Posterior cingulate gyrus (tissue), 11 donors: ENCODE measurements at regions not wholly inside any gene's neighbourhood (a gene's known extent, or its start where the extent isn't known, plus 50 kb on each side); places are given as distances from the start of the nearest gene placed in this dataset.

Source experiments
- DNase-seq, 10 donors: peaks; one replicate each; pipeline versions ENCODE4 v3.0.0 to v3.0.0-alpha.2; 2020 to 2021; ENCODE audit warnings: mixed read lengths in 3 of 10
- intact Hi-C: fragments of 100-400 bp; cut with DNase I; formaldehyde crosslinking; loops from one replicate; pipeline ENCODE4 v1.15.1; 2023

- DNase-seq, result no peak
- intact Hi-C loops, result no loop called here
Observed at GRCh38 chr18:54100920-54101470, 123.5 kb downstream of the MBD2 start.

- intact Hi-C loops, result no loop called here
- no peak for DNase-seq
Observed at GRCh38 chr18:54100466-54100865, 124.0 kb downstream of the MBD2 start.

- intact Hi-C loops, result no loop called here
- no peak for DNase-seq
Observed at GRCh38 chr18:54094474-54094873, 130.0 kb downstream of the MBD2 start.

- no peak for DNase-seq
- intact Hi-C loops, result no loop called here
Observed at GRCh38 chr18:54090856-54091255, 133.6 kb downstream of the MBD2 start.

- intact Hi-C loops, result no loop called here
- DNase-seq, result no peak
Observed at GRCh38 chr18:54089749-54090459, 134.6 kb downstream of the MBD2 start.

GRCh38 chr18:54086863-54087262 is 137.6 kb downstream of the MBD2 start:
- no peak for DNase-seq
- intact Hi-C loops, result no loop called here

- intact Hi-C loops, result no loop called here
Observed at GRCh38 chr18:54086046-54086802, 138.2 kb downstream of the MBD2 start.

GRCh38 chr18:54080858-54081257 is 143.6 kb downstream of the MBD2 start:
- intact Hi-C loops, result no loop called here
- DNase-seq, result no peak

More at GRCh38 chr18:54086046-54086802, 138.2 kb downstream of the MBD2 start:
- no peak for DNase-seq

- intact Hi-C loops, result no loop called here
- no peak for DNase-seq
Observed at GRCh38 chr18:54076166-54076565, 148.3 kb downstream of the MBD2 start.

GRCh38 chr18:54075689-54076088 is 148.8 kb downstream of the MBD2 start:
- intact Hi-C loops, result no loop called here

GRCh38 chr18:54069729-54070128 is 154.7 kb downstream of the MBD2 start:
- intact Hi-C loops, result no loop called here
- no peak for DNase-seq

More at GRCh38 chr18:54075689-54076088, 148.8 kb downstream of the MBD2 start:
- DNase-seq, result no peak

GRCh38 chr18:54060343-54061005 is 164.0 kb downstream of the MBD2 start:
- intact Hi-C loops, result no loop called here
- DNase-seq, result no peak

GRCh38 chr18:54052732-54053429 is 171.6 kb downstream of the MBD2 start:
- intact Hi-C loops, result no loop called here
- DNase-seq, result no peak

- no peak for DNase-seq
- intact Hi-C loops, result no loop called here
Observed at GRCh38 chr18:54052259-54052658, 172.2 kb downstream of the MBD2 start.

- DNase-seq, result no peak
- intact Hi-C loops, result no loop called here
Observed at GRCh38 chr18:54043484-54044251, 180.8 kb downstream of the MBD2 start.

- no peak for DNase-seq
- intact Hi-C loops, result no loop called here
Observed at GRCh38 chr18:54035927-54036326, 188.5 kb downstream of the MBD2 start.

GRCh38 chr18:54033052-54033451 is 191.4 kb downstream of the MBD2 start:
- DNase-seq, result no peak
- intact Hi-C loops, result no loop called here

GRCh38 chr18:54032412-54032811 is 192.1 kb downstream of the MBD2 start:
- intact Hi-C loops, result no loop called here
- no peak for DNase-seq

- DNase-seq, result no peak
- intact Hi-C loops, result no loop called here
Observed at GRCh38 chr18:54031243-54031642, 193.2 kb downstream of the MBD2 start.

GRCh38 chr18:54030434-54030833 is 194.0 kb downstream of the MBD2 start:
- intact Hi-C loops, result no loop called here
- no peak for DNase-seq
